Dedifferentiated amniotic fluid mesenchymal stem cell (primary cell): ENCODE measurements at regions not wholly inside any gene's neighbourhood (a gene's known extent, or its start where the extent isn't known, plus 50 kb on each side); places are given as distances from the start of the nearest gene placed in this dataset.

Source experiments
- DNase-seq: peaks from one replicate; pipeline ENCODE4 v3.0.0-alpha.2; 2016; ENCODE audit errors: extremely low spot score

- DNase-seq, result no peak
Observed at GRCh38 chr13:63209330-63210017, 1793.8 kb upstream of the PCDH20 start.

- no peak for DNase-seq
Observed at GRCh38 chr13:63208826-63209225, 1793.2 kb upstream of the PCDH20 start.

DNA sequence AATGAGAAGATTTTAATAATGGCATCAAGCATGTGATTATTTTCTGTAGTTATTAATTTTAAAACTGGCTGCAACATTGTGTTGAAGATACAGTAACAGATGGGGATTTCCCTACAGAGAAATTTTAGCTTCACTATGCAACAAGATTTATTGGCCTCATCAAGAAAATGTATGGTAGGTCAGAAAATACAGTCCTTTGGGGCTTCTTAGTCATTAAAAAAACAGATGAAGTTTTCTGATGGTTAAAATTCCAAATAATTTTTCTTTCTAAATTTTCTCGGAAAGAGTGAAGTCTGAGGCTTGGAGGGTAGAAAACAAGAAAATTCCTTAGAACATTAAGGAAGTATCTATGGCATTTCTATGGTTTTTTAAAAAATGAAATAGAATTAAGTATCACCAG, 1790.8 kb upstream of the PCDH20 start:
- DNase-seq, result peak; percentile 17

DNA sequence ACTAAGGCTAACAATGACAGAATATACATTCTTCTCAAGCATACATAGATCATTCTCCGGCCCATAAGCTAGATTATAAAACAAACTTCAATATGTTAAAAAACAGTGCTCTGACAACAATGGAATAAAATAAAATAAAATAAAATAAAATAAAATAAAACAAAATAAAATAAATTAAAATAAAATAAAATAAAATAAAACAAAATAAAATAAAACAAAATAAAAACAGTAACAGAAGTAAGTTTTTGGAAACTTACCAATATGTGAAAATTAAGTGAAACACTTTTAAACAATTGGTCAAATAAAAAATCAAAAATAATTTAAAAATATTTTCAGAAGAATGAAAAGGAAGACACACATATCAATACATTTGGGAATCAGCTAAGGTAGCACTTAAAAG, 1785.8 kb upstream of the PCDH20 start:
- no peak for DNase-seq

DNA sequence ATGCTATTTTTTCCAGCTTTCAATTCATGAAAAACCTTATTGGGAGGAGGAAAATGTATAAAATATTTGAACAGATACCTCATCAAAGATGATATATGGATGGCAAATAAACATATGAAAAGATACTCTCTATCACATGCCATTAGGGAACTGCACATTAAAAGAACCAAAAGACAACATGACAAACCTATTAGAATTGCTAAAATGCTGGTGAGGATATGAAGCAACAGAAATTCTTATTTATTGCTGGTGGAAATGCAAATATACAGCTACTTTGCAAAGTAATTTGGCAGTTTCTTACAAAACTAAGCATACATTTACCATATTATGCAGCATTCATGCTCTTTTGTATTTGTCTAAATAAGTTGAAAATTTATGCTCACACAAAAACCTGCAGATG, 1783.9 kb upstream of the PCDH20 start:
- DNase-seq, result no peak

- DNase-seq, result peak; percentile 17
Observed at GRCh38 chr13:63198071-63198470, 1782.4 kb upstream of the PCDH20 start.

GRCh38 chr13:63195726-63196125, 1780.1 kb upstream of the PCDH20 start:
- DNase-seq, result no peak

- DNase-seq, result peak; percentile 38
Observed at GRCh38 chr13:63190742-63191141, 1775.1 kb upstream of the PCDH20 start.

DNA sequence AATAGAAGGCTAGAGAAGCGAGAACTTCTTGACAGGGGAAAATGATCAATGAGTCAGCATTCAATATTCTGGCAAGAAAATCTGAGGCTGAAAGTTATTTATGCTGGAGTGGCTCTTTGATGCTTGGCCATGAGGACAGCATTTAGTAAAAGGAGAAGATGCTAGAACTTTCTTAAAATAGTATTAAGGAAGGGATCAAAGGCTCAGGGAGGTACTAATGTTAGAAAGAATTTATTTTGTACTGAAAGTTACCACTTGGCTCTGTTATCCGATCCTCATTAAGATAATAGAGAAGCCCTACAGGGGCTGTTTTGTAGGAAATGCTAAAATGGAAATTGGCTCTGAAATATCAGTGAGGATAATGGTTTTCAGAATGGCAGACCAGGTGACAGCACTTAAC, 1774.6 kb upstream of the PCDH20 start:
- DNase-seq, result no peak

GRCh38 chr13:63189712-63190111, 1774.1 kb upstream of the PCDH20 start:
- DNase-seq, result no peak

- DNase-seq, result no peak
Observed at GRCh38 chr13:63184693-63185092, 1769.0 kb upstream of the PCDH20 start.

DNA sequence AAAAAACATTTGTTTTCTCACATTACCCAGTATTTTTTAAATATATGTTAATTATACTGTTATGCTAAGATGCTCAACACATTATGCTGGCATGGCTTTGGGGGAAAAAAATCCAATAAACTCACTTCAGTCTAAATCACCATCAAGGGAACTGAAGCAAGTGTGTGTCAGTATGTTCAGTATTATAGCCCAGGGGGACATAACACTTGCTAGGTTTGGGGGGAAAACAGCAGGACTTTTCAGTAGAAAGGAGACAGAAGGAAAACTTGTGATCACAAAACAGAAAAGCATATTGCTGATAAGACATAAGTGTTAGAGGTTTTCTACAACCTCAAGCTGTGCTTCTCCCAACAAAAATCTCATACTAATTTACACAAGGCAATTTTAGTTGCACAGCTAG, 1759.9 kb upstream of the PCDH20 start:
- DNase-seq, result no peak

DNA sequence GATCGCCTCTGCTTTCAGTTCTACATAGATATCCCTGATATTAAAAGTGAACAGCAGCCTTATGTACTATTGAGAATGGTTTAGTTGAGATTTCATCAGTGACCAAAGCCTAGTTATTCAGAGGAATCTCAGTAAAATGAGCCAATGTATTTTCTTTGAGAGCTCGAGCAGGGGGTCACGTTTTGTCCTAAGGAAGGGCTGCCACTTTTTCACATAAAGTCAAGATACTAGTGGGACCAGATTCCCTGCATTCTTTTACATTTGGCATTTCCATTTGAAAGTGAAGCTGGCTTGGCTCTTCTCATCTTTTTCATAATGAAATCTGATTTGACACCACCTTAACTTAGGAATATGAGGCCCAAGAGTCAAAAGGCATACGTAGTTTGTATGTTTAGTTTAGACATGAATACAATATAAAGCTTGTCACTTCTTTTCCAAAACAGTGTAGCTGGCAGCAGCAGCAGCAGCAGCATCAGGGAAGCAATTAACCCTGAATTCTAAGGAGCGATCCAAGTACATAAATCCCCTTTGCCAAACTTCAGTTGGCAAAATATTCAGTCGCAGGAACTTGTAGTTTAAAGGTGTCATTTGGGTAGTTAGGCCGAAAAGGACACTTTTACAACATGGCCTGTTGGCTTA, 1752.2 kb upstream of the PCDH20 start:
- DNase-seq, result no peak

DNA sequence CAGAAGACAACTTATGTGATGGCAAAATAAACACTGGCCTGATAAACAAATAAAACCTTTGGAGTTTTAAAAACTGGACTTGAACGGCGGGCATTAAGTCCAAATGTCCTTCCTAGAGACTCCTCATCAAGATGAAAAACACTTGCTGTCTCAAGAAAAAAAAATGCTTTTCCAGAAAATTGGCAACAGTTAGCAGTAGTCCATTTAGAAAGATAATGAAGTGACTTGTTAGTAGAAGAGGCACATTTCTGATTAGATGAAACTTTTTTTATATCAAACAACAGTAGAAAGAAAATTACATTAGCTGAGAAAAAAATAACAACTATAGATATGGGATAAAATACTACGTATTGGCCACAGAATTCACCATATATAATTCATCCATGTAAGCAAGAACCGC, 1750.7 kb upstream of the PCDH20 start:
- no peak for DNase-seq

- no peak for DNase-seq
Observed at GRCh38 chr13:63163903-63164302, 1748.3 kb upstream of the PCDH20 start.

GRCh38 chr13:63161219-63161618, 1745.6 kb upstream of the PCDH20 start:
- DNase-seq, result no peak

- no peak for DNase-seq
Observed at GRCh38 chr13:63156816-63157215, 1741.2 kb upstream of the PCDH20 start.

GRCh38 chr13:63149375-63149774, 1733.7 kb upstream of the PCDH20 start:
- no peak for DNase-seq

- no peak for DNase-seq
Observed at GRCh38 chr13:63139277-63139676, 1723.6 kb upstream of the PCDH20 start.

DNA sequence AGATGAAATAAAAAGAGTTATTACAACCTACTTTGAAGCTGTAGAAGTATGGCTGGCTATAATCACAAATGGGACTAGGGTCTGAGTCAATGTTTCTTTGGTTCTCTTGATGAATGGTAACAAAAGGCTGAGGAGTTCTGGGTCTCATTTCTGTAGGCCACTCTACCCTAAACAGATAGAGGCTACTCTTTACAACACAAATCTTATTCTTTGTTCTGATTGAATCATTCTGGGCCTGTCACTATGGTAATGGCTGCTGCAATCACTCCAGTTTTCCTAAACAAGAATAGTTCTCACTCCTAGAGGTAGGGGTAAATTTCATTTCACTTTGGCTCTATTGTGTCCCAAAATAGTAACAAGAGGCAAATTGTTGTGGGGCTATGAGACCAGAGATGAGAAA, 1714.3 kb upstream of the PCDH20 start:
- DNase-seq, result no peak

DNA sequence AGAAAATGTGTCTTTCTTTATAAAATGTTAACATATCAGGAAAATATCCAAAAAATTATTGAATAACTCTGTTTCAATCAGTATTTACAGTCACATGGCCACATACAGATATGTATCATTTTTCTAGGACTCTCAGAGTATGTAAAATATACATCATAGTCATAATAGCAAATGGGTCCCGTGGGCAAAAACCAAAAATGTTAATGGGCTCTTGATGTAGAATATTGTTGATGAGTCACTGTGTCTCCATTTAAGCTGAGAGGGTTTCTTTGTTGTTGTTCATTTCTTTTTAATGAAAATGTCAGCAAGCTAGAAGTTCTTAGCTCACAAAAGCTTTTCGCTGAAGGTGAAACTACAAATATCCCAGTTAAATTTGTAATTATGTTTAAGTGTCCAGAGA, 1713.1 kb upstream of the PCDH20 start:
- no peak for DNase-seq

DNA sequence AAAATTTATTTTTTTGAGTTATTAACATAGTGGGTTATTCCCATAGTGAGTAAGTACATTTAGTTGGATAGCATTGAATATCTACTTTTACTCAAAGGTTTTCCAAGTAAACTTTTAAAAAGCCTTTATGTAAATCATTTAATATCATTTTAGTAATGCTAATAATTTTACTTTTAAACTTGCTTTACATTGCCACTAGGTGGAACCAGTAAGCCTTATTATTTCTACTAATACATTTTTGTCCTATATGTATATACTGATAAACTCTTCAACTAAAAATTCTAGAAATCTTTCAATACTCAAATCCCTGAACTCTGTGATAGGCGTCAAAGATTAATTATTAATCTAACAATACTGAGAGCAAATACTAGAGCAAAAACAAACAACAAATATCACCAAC, 1709.2 kb upstream of the PCDH20 start:
- DNase-seq, result peak; percentile 51

GRCh38 chr13:63120883-63121282, 1705.2 kb upstream of the PCDH20 start:
- DNase-seq, result no peak

DNA sequence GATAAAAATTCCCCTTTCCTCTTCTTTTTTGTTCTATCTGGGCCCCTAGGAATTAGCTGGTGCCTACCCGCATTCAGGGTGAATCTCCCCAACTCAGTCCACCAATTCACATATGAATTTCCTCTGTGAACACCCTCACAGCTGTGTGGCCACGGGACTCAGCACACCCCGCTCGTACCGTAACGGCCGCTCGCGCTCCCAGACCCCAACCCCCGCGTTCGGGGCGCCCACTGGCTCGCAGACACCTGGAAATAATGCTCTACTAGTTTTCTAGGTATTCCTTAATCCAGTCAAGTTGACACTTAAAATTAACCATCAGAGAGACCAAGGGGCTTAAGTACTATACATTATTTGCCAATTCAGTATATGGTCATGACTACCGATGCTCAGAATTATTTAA, 1702.1 kb upstream of the PCDH20 start:
- no peak for DNase-seq
